ENCODE measurements at regions not wholly inside any gene's neighbourhood (a gene's known extent, or its start where the extent isn't known, plus 50 kb on each side); places are given as distances from the start of the nearest gene placed in this dataset.

- Histone ChIP-seq H3K4me3 (ENCODE audit: low read depth, low read length) (no peak overlapping the region), H3K27me3 (ENCODE audit: control insufficient read depth, insufficient read depth, low read length) (no peaks in the 10 kb centered on the region; the same call in 1 of the 2 replicates), H3K9me3 (ENCODE audit: control insufficient read depth, insufficient read depth, low read depth, low read length) (no peaks in the 10 kb centered on the region), H3K36me3 (ENCODE audit: control insufficient read depth, insufficient read depth, low read length) (no peaks in the 10 kb centered on the region), H3K27ac (ENCODE audit: low read depth, low read length) (no peak overlapping the region), H3K9ac (ENCODE audit: low read length) (no peak overlapping the region), H3K4me1 (ENCODE audit: control insufficient read depth, insufficient read depth, low read length) (no peaks in the 10 kb centered on the region)
These were observed 187.0 kb downstream of the CYRIA start for GRCh38 chr2:16478434-16479210.

- no peak overlapping the region for H3K9ac ChIP-seq (ENCODE audit: low read length)
These were observed 188.0 kb downstream of the CYRIA start for GRCh38 chr2:16477648-16478047.

GRCh38 chr2:16476866-16477265 is 188.8 kb downstream of the CYRIA start:
- H3K9me3 ChIP-seq (ENCODE audit: control insufficient read depth, insufficient read depth, low read depth, low read length): no peaks in the 10 kb centered on the region
- no peaks in the 10 kb centered on the region for H3K36me3 ChIP-seq (ENCODE audit: control insufficient read depth, insufficient read depth, low read length)
- H3K27ac ChIP-seq (ENCODE audit: low read depth, low read length): no peak overlapping the region
- H3K27me3 ChIP-seq (ENCODE audit: control insufficient read depth, insufficient read depth, low read length): no peaks in the 10 kb centered on the region
- H3K4me1 ChIP-seq (ENCODE audit: control insufficient read depth, insufficient read depth, low read length): no peaks in the 10 kb centered on the region
- no peak overlapping the region for H3K4me3 ChIP-seq (ENCODE audit: low read depth, low read length)
- H3K9ac ChIP-seq (ENCODE audit: low read length): no peak overlapping the region

More at GRCh38 chr2:16477648-16478047, 188.0 kb downstream of the CYRIA start:
- no peak overlapping the region for H3K27ac ChIP-seq (ENCODE audit: low read depth, low read length)
- H3K27me3 ChIP-seq (ENCODE audit: control insufficient read depth, insufficient read depth, low read length): no peaks in the 10 kb centered on the region
- no peaks in the 10 kb centered on the region for H3K4me1 ChIP-seq (ENCODE audit: control insufficient read depth, insufficient read depth, low read length)
- H3K9me3 ChIP-seq (ENCODE audit: control insufficient read depth, insufficient read depth, low read depth, low read length): no peaks in the 10 kb centered on the region
- H3K36me3 ChIP-seq (ENCODE audit: control insufficient read depth, insufficient read depth, low read length): no peaks in the 10 kb centered on the region
- no peak overlapping the region for H3K4me3 ChIP-seq (ENCODE audit: low read depth, low read length)

GRCh38 chr2:16475986-16476567 is 189.6 kb downstream of the CYRIA start:
- H3K27me3 ChIP-seq (ENCODE audit: control insufficient read depth, insufficient read depth, low read length): no peaks in the 10 kb centered on the region
- no peak overlapping the region for H3K27ac ChIP-seq (ENCODE audit: low read depth, low read length)
- H3K4me1 ChIP-seq (ENCODE audit: control insufficient read depth, insufficient read depth, low read length): no peaks in the 10 kb centered on the region

GRCh38 chr2:16475586-16475985 is 190.0 kb downstream of the CYRIA start:
- Histone ChIP-seq H3K9me3 (ENCODE audit: control insufficient read depth, insufficient read depth, low read depth, low read length) (no peaks in the 10 kb centered on the region), H3K9ac (ENCODE audit: low read length) (no peak overlapping the region), H3K4me3 (ENCODE audit: low read depth, low read length) (no peak overlapping the region), H3K4me1 (ENCODE audit: control insufficient read depth, insufficient read depth, low read length) (no peaks in the 10 kb centered on the region), H3K27me3 (ENCODE audit: control insufficient read depth, insufficient read depth, low read length) (no peaks in the 10 kb centered on the region), H3K27ac (ENCODE audit: low read depth, low read length) (no peak overlapping the region), H3K36me3 (ENCODE audit: control insufficient read depth, insufficient read depth, low read length) (no peaks in the 10 kb centered on the region)

More at GRCh38 chr2:16475986-16476567, 189.6 kb downstream of the CYRIA start:
- Histone ChIP-seq H3K9ac (ENCODE audit: low read length) (no peak overlapping the region), H3K4me3 (ENCODE audit: low read depth, low read length) (no peak overlapping the region), H3K36me3 (ENCODE audit: control insufficient read depth, insufficient read depth, low read length) (no peaks in the 10 kb centered on the region), H3K9me3 (ENCODE audit: control insufficient read depth, insufficient read depth, low read depth, low read length) (no peaks in the 10 kb centered on the region)

DNA sequence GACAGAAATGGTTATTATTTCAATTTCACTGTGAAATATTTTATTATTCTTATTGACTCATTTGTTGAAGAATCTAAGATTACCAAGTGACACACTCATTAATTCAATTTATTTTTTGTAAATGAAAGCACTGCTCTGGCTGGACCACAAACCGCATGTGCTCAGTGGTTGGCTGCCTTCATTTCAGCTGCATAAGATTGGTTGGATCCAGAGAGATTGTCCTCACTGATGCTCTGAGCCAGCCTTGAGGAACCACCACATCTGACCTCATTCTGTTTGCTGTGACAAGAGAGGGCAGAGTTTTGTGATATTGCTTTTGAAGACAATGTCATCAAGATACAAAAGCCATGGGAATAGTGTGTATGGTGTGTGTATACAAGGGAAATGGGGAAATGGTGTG is 192.1 kb downstream of the CYRIA start:
- Histone ChIP-seq H3K9ac (ENCODE audit: low read length) (no peak overlapping the region), H3K27me3 (ENCODE audit: control insufficient read depth, insufficient read depth, low read length) (no peaks in the 10 kb centered on the region), H3K27ac (ENCODE audit: low read depth, low read length) (no peak overlapping the region), H3K9me3 (ENCODE audit: control insufficient read depth, insufficient read depth, low read depth, low read length) (no peaks in the 10 kb centered on the region), H3K4me1 (ENCODE audit: control insufficient read depth, insufficient read depth, low read length) (no peaks in the 10 kb centered on the region), H3K4me3 (ENCODE audit: low read depth, low read length) (no peak overlapping the region), H3K36me3 (ENCODE audit: control insufficient read depth, insufficient read depth, low read length) (no peaks in the 10 kb centered on the region)

GRCh38 chr2:16470936-16471490 is 194.6 kb downstream of the CYRIA start:
- H3K36me3 ChIP-seq (ENCODE audit: control insufficient read depth, insufficient read depth, low read length): no peaks in the 10 kb centered on the region
- no peak overlapping the region for H3K4me3 ChIP-seq (ENCODE audit: low read depth, low read length)
- H3K4me1 ChIP-seq (ENCODE audit: control insufficient read depth, insufficient read depth, low read length): no peaks in the 10 kb centered on the region
- no peaks in the 10 kb centered on the region for H3K9me3 ChIP-seq (ENCODE audit: control insufficient read depth, insufficient read depth, low read depth, low read length)
- H3K27me3 ChIP-seq (ENCODE audit: control insufficient read depth, insufficient read depth, low read length): no peaks in the 10 kb centered on the region
- no peak overlapping the region for H3K9ac ChIP-seq (ENCODE audit: low read length)
- H3K27ac ChIP-seq (ENCODE audit: low read depth, low read length): no peak overlapping the region

GRCh38 chr2:16466821-16467151 is 198.8 kb downstream of the CYRIA start:
- Histone ChIP-seq H3K27me3 (ENCODE audit: control insufficient read depth, insufficient read depth, low read length) (no peaks in the 10 kb centered on the region), H3K27ac (ENCODE audit: low read depth, low read length) (no peak overlapping the region), H3K9ac (ENCODE audit: low read length) (no peak overlapping the region), H3K4me3 (ENCODE audit: low read depth, low read length) (no peak overlapping the region), H3K4me1 (ENCODE audit: control insufficient read depth, insufficient read depth, low read length) (no peaks in the 10 kb centered on the region), H3K36me3 (ENCODE audit: control insufficient read depth, insufficient read depth, low read length) (no peaks in the 10 kb centered on the region), H3K9me3 (ENCODE audit: control insufficient read depth, insufficient read depth, low read depth, low read length) (no peaks in the 10 kb centered on the region)

DNA sequence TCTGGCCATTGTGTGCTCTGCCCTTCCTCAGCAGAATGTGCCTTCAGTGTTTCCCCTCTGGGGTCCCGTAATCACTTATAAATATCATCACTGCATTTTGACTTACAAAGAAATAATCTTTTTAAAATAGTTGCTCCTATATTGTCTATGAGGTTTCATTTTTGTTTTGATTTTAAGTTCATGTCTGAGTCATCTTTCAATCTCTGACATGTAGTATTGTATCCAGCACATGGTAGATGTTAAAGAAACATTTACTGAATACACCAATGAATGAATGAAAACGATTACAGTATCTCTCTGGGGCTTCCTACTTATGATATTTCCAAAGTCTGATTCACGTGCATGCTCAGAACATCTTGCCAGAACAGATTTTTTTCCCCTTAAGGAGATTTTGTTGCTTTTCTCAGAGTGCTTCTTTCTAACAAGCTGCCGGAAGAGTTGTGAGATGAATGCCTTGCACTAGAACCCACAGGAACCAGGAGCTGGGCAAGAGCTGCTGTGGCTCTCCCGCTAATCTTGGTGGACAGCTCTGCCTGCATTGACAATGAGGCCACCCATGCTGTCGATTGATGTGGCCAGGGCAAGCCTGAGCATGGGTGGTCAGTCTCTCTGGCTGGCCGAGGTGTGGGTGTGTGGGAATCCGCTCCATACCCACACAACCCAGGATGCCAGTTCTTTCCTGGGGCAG is 199.4 kb downstream of the CYRIA start:
- Histone ChIP-seq H3K9ac (ENCODE audit: low read length) (no peak overlapping the region), H3K9me3 (ENCODE audit: control insufficient read depth, insufficient read depth, low read depth, low read length) (no peaks in the 10 kb centered on the region), H3K36me3 (ENCODE audit: control insufficient read depth, insufficient read depth, low read length) (no peaks in the 10 kb centered on the region), H3K4me3 (ENCODE audit: low read depth, low read length) (no peak overlapping the region), H3K27ac (ENCODE audit: low read depth, low read length) (no peak overlapping the region), H3K27me3 (ENCODE audit: control insufficient read depth, insufficient read depth, low read length) (no peaks in the 10 kb centered on the region), H3K4me1 (ENCODE audit: control insufficient read depth, insufficient read depth, low read length) (no peaks in the 10 kb centered on the region)

DNA sequence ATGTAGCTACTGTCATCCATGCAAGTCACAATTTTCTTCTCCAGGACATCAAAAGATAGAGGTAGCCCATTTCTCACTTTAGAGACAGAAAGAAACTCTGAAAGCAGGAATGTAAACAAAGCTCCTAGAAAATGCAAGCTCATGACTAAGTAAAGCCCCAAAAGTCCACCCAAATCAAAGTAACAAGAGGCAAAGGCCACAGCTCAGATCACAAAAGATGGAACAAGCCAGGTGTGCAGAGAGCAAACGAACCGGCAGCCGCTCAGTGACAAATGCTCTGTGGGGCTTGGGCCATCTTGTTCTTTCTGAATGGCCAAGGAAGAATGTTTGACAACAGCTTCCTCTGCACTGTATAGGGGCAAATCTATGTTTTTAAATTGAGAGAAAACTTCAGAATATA is 201.0 kb downstream of the CYRIA start:
- H3K4me3 ChIP-seq (ENCODE audit: low read depth, low read length): no peak overlapping the region
- no peaks in the 10 kb centered on the region for H3K27me3 ChIP-seq (ENCODE audit: control insufficient read depth, insufficient read depth, low read length)
- no peaks in the 10 kb centered on the region for H3K9me3 ChIP-seq (ENCODE audit: control insufficient read depth, insufficient read depth, low read depth, low read length)
- H3K36me3 ChIP-seq (ENCODE audit: control insufficient read depth, insufficient read depth, low read length): no peaks in the 10 kb centered on the region
- no peaks in the 10 kb centered on the region for H3K4me1 ChIP-seq (ENCODE audit: control insufficient read depth, insufficient read depth, low read length)
- H3K9ac ChIP-seq (ENCODE audit: low read length): no peak overlapping the region
- no peak overlapping the region for H3K27ac ChIP-seq (ENCODE audit: low read depth, low read length)

GRCh38 chr2:16462958-16463357 is 202.7 kb downstream of the CYRIA start:
- Histone ChIP-seq H3K27ac (ENCODE audit: low read depth, low read length) (no peak overlapping the region), H3K27me3 (ENCODE audit: control insufficient read depth, insufficient read depth, low read length) (no peaks in the 10 kb centered on the region), H3K36me3 (ENCODE audit: control insufficient read depth, insufficient read depth, low read length) (no peaks in the 10 kb centered on the region), H3K9ac (ENCODE audit: low read length) (no peak overlapping the region), H3K4me1 (ENCODE audit: control insufficient read depth, insufficient read depth, low read length) (no peaks in the 10 kb centered on the region), H3K4me3 (ENCODE audit: low read depth, low read length) (no peak overlapping the region), H3K9me3 (ENCODE audit: control insufficient read depth, insufficient read depth, low read depth, low read length) (no peaks in the 10 kb centered on the region)
